ENCODE measurements at regions not wholly inside any gene's neighbourhood (a gene's known extent, or its start where the extent isn't known, plus 50 kb on each side); places are given as distances from the start of the nearest gene placed in this dataset.
A peak's percentile ranks its signal among the peaks of the same experiment; 100 is the strongest.

GRCh38 chr4:128558896-128559679, 250.4 kb upstream of the JADE1 start:
- Mint-ChIP-seq H3K27me3 (ENCODE audit: insufficient read depth) (peaks cover 2% of the 10 kb centered on the region), H3K27ac (no peak overlapping the region), H3K4me3 (no peak overlapping the region), H3K9me3 (no peaks in the 10 kb centered on the region), H3K4me1 (ENCODE audit: low read depth) (peaks cover 2% of the 10 kb centered on the region), H3K36me3 (ENCODE audit: low read depth) (no peaks in the 10 kb centered on the region)
- intact Hi-C loops (cut with micrococcal nuclease) = no loop called here
- no peak for DNase-seq (ENCODE audit: low spot score)

GRCh38 chr4:128556756-128557155, 252.7 kb upstream of the JADE1 start:
- no peak for DNase-seq (ENCODE audit: low spot score)
- Mint-ChIP-seq H3K27ac (no peak overlapping the region), H3K9me3 (no peaks in the 10 kb centered on the region), H3K36me3 (ENCODE audit: low read depth) (no peaks in the 10 kb centered on the region), H3K4me3 (no peak overlapping the region), H3K27me3 (ENCODE audit: insufficient read depth) (peaks cover 2% of the 10 kb centered on the region), H3K4me1 (ENCODE audit: low read depth) (peaks cover 13% of the 10 kb centered on the region)
- intact Hi-C loops (cut with micrococcal nuclease) = no loop called here

- peaks cover 7% of the 10 kb centered on the region for H3K27me3 Mint-ChIP-seq (ENCODE audit: insufficient read depth)
- no peaks in the 10 kb centered on the region for H3K36me3 Mint-ChIP-seq (ENCODE audit: low read depth)
- no peaks in the 10 kb centered on the region for H3K9me3 Mint-ChIP-seq
- no peak for DNase-seq (ENCODE audit: low spot score)
- peak overlapping the region; percentile 88 for H3K4me3 Mint-ChIP-seq
- peaks cover 13% of the 10 kb centered on the region for H3K4me1 Mint-ChIP-seq (ENCODE audit: low read depth)
- H3K27ac Mint-ChIP-seq = no peak overlapping the region
- intact Hi-C loops (cut with micrococcal nuclease) = loop anchor here (1.0 to 5.0 kb wide), 4 partner anchors 37 to 363 kb away; partner anchors contain the start of gene PGRMC2
These were observed 255.6 kb upstream of the JADE1 start for GRCh38 chr4:128553686-128554515.

- Mint-ChIP-seq H3K27ac (no peak overlapping the region), H3K4me3 (peak overlapping the region; percentile 88), H3K9me3 (no peaks in the 10 kb centered on the region), H3K36me3 (ENCODE audit: low read depth) (no peaks in the 10 kb centered on the region), H3K4me1 (ENCODE audit: low read depth) (peaks cover 13% of the 10 kb centered on the region), H3K27me3 (ENCODE audit: insufficient read depth) (peaks cover 7% of the 10 kb centered on the region)
- intact Hi-C loops (cut with micrococcal nuclease) = loop anchor here (5.0 kb wide), 3 partner anchors 35 to 265 kb away; partner anchors contain the start of gene PGRMC2
- no peak for DNase-seq (ENCODE audit: low spot score)
These were observed 257.0 kb upstream of the JADE1 start for GRCh38 chr4:128552586-128552907.

GRCh38 chr4:128551280-128551679, 258.2 kb upstream of the JADE1 start:
- Mint-ChIP-seq H3K27me3 (ENCODE audit: insufficient read depth) (peaks cover 7% of the 10 kb centered on the region), H3K4me3 (no peak overlapping the region), H3K9me3 (no peaks in the 10 kb centered on the region), H3K4me1 (ENCODE audit: low read depth) (peaks cover 13% of the 10 kb centered on the region), H3K27ac (no peak overlapping the region), H3K36me3 (ENCODE audit: low read depth) (no peaks in the 10 kb centered on the region)
- no peak for DNase-seq (ENCODE audit: low spot score)
- intact Hi-C loops (cut with micrococcal nuclease) = loop anchor here (5.0 kb wide), 3 partner anchors 34 to 264 kb away; partner anchors contain the start of gene PGRMC2

- Mint-ChIP-seq H3K27me3 (ENCODE audit: insufficient read depth) (peaks cover 5% of the 10 kb centered on the region), H3K4me3 (no peak overlapping the region), H3K27ac (no peak overlapping the region), H3K4me1 (ENCODE audit: low read depth) (peaks cover 13% of the 10 kb centered on the region), H3K36me3 (ENCODE audit: low read depth) (no peaks in the 10 kb centered on the region), H3K9me3 (no peaks in the 10 kb centered on the region)
- DNase-seq (ENCODE audit: low spot score) = no peak
- intact Hi-C loops (cut with micrococcal nuclease) = loop anchor here (5.0 kb wide), 3 partner anchors 33 to 263 kb away; partner anchors contain the start of gene PGRMC2
These were observed 259.4 kb upstream of the JADE1 start for GRCh38 chr4:128550060-128550459.

- no peak for DNase-seq (ENCODE audit: low spot score)
- no peak overlapping the region for H3K4me3 Mint-ChIP-seq
- H3K9me3 Mint-ChIP-seq = no peaks in the 10 kb centered on the region
- H3K27me3 Mint-ChIP-seq (ENCODE audit: insufficient read depth) = peaks cover 6% of the 10 kb centered on the region
- no peak overlapping the region for H3K27ac Mint-ChIP-seq
- no peaks in the 10 kb centered on the region for H3K36me3 Mint-ChIP-seq (ENCODE audit: low read depth)
- intact Hi-C loops (cut with micrococcal nuclease) = loop anchor here (5.0 kb wide), 3 partner anchors 32 to 262 kb away; partner anchors contain the start of gene PGRMC2
- peaks cover 13% of the 10 kb centered on the region for H3K4me1 Mint-ChIP-seq (ENCODE audit: low read depth)
These were observed 259.9 kb upstream of the JADE1 start for GRCh38 chr4:128549636-128550035.

GRCh38 chr4:128548381-128548780, 260.8 kb upstream of the PGRMC2 start:
- DNase-seq (ENCODE audit: low spot score) = no peak
- Mint-ChIP-seq H3K4me1 (ENCODE audit: low read depth) (peaks cover 7% of the 10 kb centered on the region), H3K36me3 (ENCODE audit: low read depth) (no peaks in the 10 kb centered on the region), H3K27ac (no peak overlapping the region), H3K9me3 (no peaks in the 10 kb centered on the region), H3K4me3 (no peak overlapping the region), H3K27me3 (ENCODE audit: insufficient read depth) (peaks cover 6% of the 10 kb centered on the region)
- intact Hi-C loops (cut with micrococcal nuclease) = no loop called here

GRCh38 chr4:128544272-128544671, 256.7 kb upstream of the PGRMC2 start:
- Mint-ChIP-seq H3K27ac (no peak overlapping the region), H3K4me1 (ENCODE audit: low read depth) (no peaks in the 10 kb centered on the region), H3K36me3 (ENCODE audit: low read depth) (no peaks in the 10 kb centered on the region), H3K9me3 (no peaks in the 10 kb centered on the region), H3K4me3 (no peak overlapping the region), H3K27me3 (ENCODE audit: insufficient read depth) (peaks cover 4% of the 10 kb centered on the region)
- no peak for DNase-seq (ENCODE audit: low spot score)
- intact Hi-C loops (cut with micrococcal nuclease) = no loop called here

GRCh38 chr4:128543696-128544095, 256.1 kb upstream of the PGRMC2 start:
- no peak overlapping the region for H3K4me3 Mint-ChIP-seq
- no peak for DNase-seq (ENCODE audit: low spot score)
- H3K36me3 Mint-ChIP-seq (ENCODE audit: low read depth) = no peaks in the 10 kb centered on the region
- no peaks in the 10 kb centered on the region for H3K9me3 Mint-ChIP-seq
- no peak overlapping the region for H3K27ac Mint-ChIP-seq
- no peaks in the 10 kb centered on the region for H3K4me1 Mint-ChIP-seq (ENCODE audit: low read depth)
- H3K27me3 Mint-ChIP-seq (ENCODE audit: insufficient read depth) = peaks cover 4% of the 10 kb centered on the region
- intact Hi-C loops (cut with micrococcal nuclease) = no loop called here

GRCh38 chr4:128542047-128542446, 254.4 kb upstream of the PGRMC2 start:
- H3K36me3 Mint-ChIP-seq (ENCODE audit: low read depth) = no peaks in the 10 kb centered on the region
- H3K27me3 Mint-ChIP-seq (ENCODE audit: insufficient read depth) = peaks cover 6% of the 10 kb centered on the region
- H3K4me1 Mint-ChIP-seq (ENCODE audit: low read depth) = no peaks in the 10 kb centered on the region
- no peak for DNase-seq (ENCODE audit: low spot score)
- H3K27ac Mint-ChIP-seq = no peak overlapping the region
- intact Hi-C loops (cut with micrococcal nuclease) = no loop called here
- no peaks in the 10 kb centered on the region for H3K9me3 Mint-ChIP-seq
- no peak overlapping the region for H3K4me3 Mint-ChIP-seq

GRCh38 chr4:128540122-128540521, 252.5 kb upstream of the PGRMC2 start:
- no peak overlapping the region for H3K27ac Mint-ChIP-seq
- DNase-seq (ENCODE audit: low spot score) = no peak
- no peaks in the 10 kb centered on the region for H3K9me3 Mint-ChIP-seq
- intact Hi-C loops (cut with micrococcal nuclease) = no loop called here
- no peaks in the 10 kb centered on the region for H3K4me1 Mint-ChIP-seq (ENCODE audit: low read depth)
- no peak overlapping the region for H3K4me3 Mint-ChIP-seq
- no peaks in the 10 kb centered on the region for H3K36me3 Mint-ChIP-seq (ENCODE audit: low read depth)
- H3K27me3 Mint-ChIP-seq (ENCODE audit: insufficient read depth) = peaks cover 6% of the 10 kb centered on the region

Data from activated T-helper 1 cell treated with anti-CD3 and anti-CD28 coated beads, Interleukin-12 subunit alpha, Interleukin-12 subunit beta, Interleukin-2, Interleukin-4 antibody, amounts not matched to agents 30 ng/mL and 10 ng/mL and 1 ng/mL, durations not matched to agents 14 hours and 24 hours and 36 hours (primary cell).